NCI-H82 treated with DMSO at 0.1 percent for 48 hours (cell line): ENCODE measurements at regions not wholly inside any gene's neighbourhood (a gene's known extent, or its start where the extent isn't known, plus 50 kb on each side); places are given as distances from the start of the nearest gene placed in this dataset.
"Not testable (repeated sequence)": the region's sequence is repeated elsewhere in the genome, so short reads cannot be mapped to it uniquely, and the experiment has no call there.

Experiments used
- DNase-seq: peaks from one replicate; lab custom pipeline; 2025; ENCODE audit not compliant: unreplicated experiment; lab: John Stamatoyannopoulos, UW

DNA sequence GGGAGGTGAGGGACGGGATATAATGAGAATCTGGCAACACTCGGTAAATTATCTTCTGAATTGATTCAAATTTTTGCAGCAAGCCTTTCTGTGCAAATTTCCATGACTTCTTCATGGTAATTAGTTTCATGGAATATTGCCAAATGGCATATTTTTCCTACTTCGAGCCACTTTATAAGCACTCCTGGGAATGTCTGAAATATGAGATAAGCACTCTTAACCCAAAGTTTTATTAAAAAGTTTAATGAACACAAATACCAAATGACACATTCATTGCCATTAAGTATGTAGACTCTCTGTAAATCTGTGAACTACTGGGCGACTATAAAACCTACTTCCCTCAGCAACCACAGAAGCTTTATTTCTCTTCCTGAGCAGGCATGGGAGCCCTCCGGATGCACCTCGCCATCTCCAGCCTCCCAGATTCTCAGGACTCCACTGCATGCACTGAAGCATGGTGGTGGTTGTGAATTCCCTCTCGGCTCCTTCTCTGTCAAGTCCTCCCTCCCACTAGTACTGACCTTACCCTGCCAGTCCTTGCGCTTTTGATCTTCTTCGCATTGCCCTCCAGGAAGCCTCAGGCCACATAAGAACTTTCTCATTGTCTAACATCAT is 154.4 kb upstream of the RPL34 start:
- DNase-seq = no peak

DNA sequence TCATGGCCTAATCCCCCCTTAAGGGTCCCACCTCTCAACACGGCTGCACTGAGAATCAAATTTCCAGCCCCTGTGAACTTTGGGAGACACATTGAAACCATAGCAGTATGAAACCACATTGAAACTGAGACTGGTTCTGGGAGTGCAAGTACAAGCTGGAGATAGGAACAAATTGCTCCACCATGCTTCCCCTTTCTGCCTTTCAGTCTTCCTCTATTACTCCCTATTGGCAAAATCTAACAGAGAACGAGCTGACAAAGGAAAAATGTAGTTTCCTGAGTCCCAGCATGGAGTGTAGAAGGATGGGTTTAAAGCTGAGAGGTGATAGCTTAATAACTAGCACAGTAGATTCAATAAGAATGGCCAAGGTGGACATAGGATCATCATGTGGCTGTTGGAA is 161.7 kb upstream of the RPL34 start:
- no peak for DNase-seq

DNA sequence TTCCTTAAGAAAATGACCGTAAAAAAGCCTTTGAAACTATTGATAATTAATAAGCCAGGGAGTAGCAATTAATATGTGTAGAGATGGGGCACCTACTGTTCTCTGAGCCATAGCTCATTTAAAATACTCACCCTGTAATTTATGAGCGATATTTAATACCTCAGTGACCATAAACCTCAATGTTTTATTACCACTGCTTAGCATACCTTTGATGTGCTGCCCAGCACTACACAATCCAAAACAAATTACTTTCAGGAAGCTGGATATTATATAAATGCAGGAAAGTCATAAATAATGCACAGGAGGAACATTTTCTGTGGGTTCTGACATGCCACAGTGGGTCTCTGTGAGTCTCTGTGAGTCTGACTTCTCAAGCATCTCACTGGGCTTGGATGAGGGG is 166.1 kb upstream of the RPL34 start:
- DNase-seq = no peak

DNA sequence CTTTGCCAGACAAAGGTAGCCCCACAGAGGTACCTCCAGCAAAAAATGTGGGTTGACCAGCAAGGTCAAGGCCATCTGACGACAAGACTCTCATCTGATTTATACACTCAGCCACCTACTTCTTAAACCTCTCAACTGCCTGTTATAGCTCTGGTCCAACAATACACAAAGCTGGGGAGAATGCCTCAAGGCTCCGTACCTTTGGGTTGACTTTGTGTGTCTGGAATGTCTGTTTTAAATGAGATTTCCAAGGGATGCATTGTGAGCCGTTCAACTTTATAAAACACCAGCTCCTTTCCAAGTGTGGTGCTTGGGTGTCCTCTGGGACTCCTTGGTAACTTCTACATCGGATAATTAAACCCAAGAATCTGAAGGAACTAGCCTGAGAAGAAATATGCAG is 167.0 kb upstream of the RPL34 start:
- no peak for DNase-seq

DNA sequence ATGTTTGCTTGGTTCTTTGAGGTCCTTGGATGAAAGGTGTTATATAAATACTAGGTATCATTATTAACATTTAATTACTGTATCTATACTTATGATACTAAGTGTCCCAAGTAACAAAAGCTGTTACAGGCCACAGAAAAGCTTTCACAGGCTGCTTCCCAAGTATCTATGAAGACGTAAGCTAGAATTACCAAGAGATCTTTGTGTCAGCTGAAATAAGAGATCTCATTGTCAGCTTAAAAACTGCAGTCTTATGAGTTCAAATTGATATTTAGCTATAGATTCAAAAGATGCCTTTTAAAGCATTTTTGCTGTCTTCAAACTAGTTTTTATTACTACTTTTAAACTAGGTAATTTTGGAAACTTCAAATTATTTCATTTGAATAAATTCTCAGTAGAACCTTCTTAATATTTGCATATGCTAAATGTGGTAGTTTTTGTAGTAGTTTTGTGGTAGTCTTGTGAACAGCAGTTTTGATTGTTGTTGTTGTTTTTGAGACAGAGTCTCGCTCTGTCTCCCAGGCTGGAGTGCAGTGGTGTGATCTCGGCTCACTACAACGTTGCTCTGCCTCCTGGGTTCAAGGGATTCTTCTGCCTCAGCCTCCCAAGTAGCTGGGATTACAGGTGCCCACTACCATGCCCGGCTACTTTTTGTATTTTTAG is 170.0 kb upstream of the RPL34 start:
- no peak for DNase-seq

DNA sequence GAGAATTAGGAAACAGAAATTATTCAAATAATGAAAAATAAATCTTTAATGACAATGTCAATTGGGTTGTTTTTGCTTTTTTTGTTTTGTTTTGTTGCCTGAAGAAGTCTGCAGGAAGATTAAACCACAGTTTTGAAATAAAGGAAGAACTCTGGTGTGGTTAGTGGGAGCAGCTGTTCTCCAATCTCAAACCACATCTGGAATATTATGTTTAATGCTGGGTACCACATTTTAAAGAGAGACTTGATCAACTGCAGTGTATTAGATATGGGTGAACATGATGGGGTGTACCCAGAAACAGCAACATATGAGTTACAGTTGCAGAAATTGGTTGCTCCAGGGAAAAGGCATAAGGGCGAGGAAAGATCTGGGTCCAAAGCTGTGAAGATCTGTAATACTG is 171.2 kb upstream of the RPL34 start:
- DNase-seq = no peak

DNA sequence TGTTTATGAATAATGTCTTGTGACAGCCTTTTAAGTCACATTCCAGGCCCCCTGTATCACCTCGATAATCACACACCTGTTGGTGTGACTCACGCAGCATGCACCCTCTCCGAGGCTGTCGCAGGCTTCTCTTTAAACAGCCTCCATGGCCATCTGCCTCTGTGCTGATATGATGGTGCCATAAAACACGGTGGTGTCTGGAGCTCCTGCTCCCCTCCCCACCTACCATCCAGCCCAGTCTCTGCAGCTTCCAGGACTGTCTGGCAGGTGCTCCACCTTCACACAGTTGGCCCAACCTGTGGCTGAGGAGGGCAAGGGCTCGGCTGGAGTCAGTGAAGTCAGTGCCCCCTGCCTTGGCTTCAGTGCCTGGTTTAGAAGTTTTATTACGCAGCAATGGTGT is 173.8 kb upstream of the RPL34 start:
- no peak for DNase-seq

DNA sequence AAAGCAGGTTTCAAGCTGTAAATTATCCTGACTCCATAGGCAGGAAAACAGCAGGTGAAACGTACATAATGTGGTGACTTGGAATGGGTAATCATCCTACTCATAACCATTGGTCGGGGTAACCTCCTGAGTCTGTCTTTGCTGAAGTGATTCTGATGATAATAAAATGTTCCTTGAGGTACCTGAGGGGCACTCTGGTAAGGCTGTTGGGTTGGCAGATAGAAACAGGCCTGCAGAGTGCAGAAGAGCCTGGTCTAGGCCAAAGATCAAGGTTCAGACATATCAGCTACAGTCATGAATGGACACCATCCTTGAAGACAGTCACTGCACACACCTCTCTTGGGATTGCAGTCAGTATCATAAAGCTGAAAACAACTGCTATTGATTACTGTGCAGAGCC is 174.7 kb upstream of the RPL34 start:
- DNase-seq = no peak

DNA sequence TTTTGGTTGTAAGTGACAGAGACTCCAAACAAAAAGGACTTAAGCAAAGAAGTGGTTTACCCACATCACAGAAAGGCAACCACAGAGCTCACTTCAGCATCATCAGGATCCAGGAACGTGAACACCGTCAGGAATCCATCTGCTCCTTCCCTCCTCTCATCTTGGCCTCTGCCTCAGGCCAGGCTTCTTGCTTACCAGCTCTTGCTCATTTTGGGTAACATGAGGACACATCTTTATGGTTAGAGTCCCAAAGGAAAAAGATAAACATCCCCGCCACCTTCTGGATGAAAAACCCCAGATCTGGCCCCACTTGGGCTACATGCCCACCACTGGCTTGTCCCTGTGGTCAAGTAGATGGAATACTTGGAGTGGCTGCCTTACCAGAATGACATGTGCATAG is 176.8 kb upstream of the RPL34 start:
- DNase-seq = no peak

DNA sequence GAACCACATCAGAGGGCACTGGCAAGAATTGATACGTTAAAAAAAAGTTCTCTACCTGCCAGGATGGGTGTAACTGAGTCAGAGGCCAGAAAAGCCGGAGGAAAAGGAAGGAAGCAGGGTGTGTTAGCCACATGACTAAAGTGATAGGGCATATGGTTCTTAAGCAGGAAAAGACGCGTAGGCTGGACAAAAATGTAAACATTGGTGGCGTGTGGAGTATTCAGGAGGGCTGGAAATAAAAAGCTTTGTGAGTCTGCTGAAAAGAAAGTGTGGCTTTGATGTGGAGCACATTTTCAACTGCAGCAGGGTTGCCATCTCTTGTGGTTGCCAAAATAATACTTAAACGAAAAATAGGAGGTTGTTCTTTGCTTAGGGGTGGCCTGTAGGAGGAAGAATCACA is 186.5 kb upstream of the RPL34 start:
- no peak for DNase-seq

DNA sequence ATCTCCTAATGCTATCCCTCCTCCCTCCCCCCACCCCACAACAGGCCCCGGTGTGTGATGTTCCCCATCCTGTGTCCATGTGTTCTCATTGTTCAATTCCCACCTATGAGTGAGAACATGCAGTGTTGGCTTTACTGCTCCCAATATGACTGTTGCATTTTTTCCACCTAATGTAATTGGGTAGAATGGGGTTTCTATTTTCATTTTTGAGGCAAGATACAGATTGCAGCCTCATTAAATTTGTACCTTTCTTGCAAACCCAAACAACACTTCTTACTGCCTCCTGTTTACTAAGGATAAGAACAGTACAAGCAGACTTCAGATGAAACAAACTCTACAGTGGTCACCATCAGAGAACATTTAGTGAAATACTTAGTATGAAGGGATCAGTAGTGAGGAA is 187.0 kb upstream of the RPL34 start:
- not testable (repeated sequence) for DNase-seq

DNA sequence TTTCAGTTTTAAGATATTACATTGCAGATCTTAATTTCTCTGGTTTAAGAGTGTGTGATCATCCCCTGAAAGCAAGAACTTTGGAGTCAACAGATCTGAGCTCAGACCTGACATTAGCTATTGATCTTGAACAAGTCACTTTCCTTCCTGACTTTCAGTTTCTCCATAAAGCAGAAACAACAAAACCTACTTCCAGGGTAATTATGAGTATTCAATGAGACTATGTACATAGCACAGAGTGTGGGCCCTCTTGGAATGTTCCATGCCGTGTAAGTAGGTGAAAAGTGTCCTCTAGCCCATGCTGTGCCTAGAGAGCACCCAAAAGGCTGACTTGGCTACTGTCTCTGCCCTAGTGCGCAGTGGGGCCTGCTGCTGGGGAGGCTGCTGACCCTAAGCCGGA is 188.0 kb upstream of the RPL34 start:
- DNase-seq = no peak

DNA sequence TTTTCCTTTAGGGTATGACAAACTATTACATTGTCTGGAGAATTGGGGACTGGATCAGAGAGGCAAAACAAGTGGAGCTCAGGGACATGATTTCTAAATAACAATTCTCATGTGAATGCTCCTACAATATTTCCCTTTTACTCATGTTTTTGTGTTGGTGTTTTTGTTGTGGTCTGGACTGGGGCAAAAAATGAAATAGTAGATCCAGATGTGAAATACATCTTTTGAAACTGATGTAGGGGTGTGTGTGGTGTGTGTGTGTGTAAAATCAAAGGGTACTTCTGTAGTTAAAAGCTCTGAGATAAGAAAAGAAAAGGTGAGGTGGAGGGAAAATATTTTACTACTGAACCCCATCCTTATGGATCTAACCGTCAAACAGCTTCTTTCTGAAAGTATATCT is 188.4 kb upstream of the RPL34 start:
- no peak for DNase-seq

DNA sequence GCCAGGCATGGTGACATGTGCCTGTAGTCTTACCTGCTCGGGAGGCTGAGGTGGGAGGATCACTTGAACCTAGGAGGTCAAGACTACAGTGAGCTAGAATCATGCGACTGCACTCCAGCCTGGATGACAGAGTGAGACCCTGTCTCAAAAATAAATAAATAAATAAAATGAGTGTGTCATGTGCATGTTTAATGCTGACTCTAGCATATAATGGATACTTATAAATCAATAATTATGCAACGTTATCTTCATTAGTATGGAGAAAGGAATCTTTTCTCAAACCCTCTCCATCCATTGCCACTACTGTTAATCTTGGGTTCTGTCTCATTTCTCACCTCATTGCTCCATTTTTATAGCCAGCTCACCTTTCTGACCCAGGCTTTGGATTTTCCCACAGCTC is 189.5 kb upstream of the RPL34 start:
- DNase-seq = no peak

DNA sequence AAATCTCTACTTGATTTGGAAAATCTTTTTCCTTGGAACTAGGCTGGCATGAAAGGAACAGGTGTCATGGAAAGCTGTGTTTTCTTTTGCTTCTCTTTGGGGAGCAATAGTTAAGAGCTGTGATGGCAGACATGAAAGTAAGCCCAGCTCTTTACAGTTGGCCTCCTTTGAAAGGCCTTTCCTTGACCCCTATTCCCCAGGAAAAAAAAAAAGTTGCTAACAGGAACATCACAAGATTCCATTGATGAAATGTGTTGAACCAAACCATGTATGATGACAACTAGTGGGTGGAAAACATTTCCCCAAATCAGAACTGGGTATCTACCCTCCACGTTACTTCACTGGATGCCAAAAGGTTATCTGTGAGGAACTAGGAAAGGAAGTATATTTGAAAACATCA is 190.7 kb upstream of the RPL34 start:
- DNase-seq = no peak

DNA sequence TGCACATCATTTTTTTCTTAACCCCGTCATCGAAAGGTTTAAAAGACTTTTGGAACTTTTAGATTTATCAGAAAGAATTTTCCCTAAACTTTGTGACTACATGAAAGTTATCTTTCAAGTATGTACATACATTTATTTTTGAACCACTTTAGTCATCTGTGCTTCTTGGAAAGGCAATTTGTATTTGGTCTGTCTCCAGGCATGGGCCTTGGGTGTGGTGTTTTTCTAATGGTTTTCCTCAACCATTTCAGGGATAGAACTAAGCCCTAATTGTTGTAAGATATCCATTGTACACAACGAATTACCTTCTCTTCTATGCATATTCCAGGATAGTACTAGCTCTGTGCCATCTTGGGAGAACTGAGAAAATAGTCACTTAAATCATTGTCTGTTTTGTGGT is 191.5 kb upstream of the RPL34 start:
- DNase-seq = no peak

DNA sequence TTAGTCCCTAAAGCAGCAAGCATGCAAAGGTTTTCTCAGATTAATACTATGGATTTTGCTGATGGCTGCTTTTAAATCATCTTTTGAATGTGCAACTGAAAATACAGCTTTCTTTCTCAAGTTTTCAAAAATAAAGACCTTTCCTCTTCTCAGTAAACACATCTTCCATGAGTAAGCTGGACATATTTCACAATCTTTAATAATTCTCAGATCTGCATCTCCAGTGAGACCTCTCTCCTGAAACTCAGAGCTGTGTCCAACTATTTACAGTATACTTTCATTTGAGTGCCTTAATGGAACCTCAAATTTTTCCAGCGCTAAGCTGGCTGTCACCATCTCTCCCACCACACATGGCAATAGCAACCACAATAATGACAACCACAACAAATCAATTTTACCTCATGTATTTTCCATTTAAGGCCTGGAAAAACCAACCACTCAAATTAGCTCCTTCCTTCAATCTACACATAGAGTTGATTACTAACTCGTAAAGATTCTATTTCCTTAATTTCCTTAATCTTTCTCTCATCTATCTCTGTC is 192.4 kb upstream of the RPL34 start:
- DNase-seq = no peak

DNA sequence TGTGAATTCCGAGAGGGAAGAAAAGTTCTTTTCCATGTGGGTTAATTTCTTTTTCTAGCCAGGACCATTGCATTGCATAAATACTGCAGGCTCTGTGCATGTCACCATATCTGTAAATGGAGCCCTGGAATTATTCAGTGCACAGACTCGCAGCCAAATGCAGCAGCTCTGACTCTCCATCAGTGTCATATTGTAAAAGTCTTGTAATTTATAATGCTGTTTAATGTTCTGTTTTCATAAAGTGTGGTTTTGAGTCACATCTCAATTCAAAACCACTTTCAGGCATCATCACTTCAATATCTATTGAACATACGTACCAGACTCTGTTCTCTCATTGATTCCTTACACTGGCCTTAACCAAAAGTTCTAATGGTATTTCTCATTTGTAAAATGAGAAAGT is 193.9 kb upstream of the RPL34 start:
- no peak for DNase-seq

DNA sequence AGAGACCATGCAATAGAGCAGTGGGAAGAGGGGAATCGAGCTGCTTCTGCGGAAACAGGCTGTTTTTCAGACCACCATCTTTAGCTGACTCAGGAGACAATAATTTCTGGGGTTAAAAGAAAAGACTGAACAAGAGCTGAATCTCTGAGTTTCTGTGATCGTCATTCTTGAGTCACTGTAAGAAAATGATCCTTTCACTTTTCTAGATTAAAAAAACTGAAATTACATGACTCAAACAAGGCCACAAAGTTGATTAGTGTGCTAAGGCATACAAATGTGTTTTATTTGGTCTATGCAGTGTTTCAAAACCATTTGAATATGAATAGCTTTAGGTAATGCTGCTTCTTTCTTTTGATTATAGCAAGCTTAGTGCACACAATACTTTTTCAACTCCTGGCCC is 194.4 kb upstream of the RPL34 start:
- DNase-seq = no peak

DNA sequence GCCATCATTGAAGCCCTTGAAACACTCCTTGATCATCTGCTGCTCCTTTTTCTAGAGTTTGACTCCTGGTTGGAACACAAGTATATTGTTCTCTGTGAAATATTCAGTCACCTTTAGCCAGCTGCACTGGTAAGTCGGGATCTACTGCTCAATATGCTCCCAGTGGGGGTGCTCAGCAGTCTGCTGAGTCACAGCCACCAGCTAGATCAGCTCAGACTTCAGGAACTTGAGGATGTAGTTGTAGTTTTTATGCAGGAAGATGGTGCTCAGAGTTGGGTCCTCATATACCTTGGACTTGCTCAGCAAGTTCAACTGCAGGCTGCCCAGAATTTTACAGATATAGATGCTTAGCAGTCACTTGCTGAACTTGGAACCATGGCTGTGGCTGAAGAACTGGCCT is 202.5 kb upstream of the RPL34 start:
- no peak for DNase-seq

DNA sequence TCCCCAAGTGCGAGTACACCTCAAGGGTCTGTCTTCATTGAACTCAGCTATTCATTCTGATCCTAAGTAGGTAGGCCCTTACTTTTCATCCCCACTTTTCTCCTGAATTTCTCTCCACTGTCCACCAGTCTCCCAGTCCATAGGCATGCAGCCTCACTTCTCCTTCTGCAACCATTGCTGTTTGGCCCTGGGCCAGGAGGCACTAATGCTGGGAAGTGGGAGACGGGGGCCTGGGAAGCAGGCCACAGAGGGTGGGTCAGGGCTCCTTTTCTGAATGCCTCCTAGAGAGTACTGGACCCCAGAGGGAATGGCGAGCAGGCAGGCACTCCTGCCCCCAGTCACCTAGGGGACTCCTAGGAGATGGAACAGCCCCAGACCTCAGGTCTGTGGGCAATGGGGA is 203.5 kb upstream of the RPL34 start:
- no peak for DNase-seq

DNA sequence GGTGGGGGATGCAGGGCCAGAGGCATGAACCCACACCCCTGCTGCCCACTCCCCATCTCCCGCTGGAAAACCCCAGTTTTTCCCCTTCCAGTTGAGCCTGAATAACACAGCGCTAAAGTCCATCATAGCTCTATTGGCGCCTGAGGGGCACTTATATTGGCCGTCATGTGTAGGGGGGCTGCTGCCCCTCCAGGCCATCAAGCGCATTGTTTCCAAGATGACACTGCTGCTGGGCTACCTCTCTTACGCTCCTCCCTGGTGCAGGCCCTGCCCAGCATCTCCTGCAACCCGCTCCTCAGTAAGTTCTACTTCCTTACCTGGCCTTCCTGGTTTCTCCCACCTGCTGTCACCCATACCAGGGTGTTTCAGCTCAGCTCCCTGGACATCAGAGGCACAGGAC is 205.0 kb upstream of the RPL34 start:
- no peak for DNase-seq

DNA sequence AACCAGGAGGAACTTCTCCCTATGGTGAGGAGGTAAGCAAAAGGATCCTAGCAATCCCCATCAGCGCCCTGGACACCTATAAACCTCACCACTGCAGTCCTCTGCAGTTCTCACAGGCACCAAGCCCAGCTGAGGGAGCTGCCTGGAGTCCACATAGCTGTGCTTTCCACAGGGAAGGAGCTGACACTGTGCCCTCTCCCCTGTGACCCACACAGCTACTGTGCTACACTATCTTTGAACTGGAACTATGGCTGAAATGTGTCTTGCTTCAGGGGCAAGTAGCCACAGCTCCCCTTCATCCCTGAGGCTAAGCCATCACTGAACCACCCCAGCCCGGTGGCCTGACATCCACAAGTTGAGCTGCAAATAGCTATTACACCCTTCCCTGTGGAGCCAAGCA is 208.5 kb upstream of the RPL34 start:
- DNase-seq = no peak
